GM10266 (cell line): ENCODE measurements at regions not wholly inside any gene's neighbourhood (a gene's known extent, or its start where the extent isn't known, plus 50 kb on each side); places are given as distances from the start of the nearest gene placed in this dataset.

Source experiments
- DNase-seq: peaks from one replicate; pipeline ENCODE4 v3.0.0; 2012; ENCODE audit errors: extremely low spot score
- CTCF ChIP-seq: IDR thresholded peaks from 2 replicates; pipeline ENCODE4 v1.5.1; 2012; ENCODE audit warnings: mild to moderate bottlenecking, low read depth; ENCODE audit not compliant: control insufficient read depth, insufficient read depth; ENCODE audit errors: missing control alignments

GRCh38 chr7:116083796-116084195 lies 53.2 kb upstream of the TFEC start:
- no peak for DNase-seq
- TF ChIP-seq CTCF = no peak

GRCh38 chr7:116086547-116087045 lies 56.0 kb upstream of the TFEC start:
- DNase-seq = no peak
- TF ChIP-seq CTCF = no peak

GRCh38 chr7:116087291-116087690 lies 56.7 kb upstream of the TFEC start:
- no peak for DNase-seq
- TF ChIP-seq CTCF = no peak

GRCh38 chr7:116087984-116088383 lies 57.4 kb upstream of the TFEC start:
- no peak for DNase-seq
- no peak for TF ChIP-seq CTCF

GRCh38 chr7:116089293-116089692 lies 58.7 kb upstream of the TFEC start:
- TF ChIP-seq CTCF = no peak
- no peak for DNase-seq

GRCh38 chr7:116093516-116094301 lies 63.1 kb upstream of the TFEC start:
- peak; percentile 4 for DNase-seq
- no peak for TF ChIP-seq CTCF

- no peak for TF ChIP-seq CTCF
Measured at GRCh38 chr7:116095396-116095795, 64.8 kb upstream of the TFEC start.

More at GRCh38 chr7:116095396-116095795, 64.8 kb upstream of the TFEC start:
- no peak for DNase-seq
